CD4-positive, CD25-positive, alpha-beta regulatory T cell (primary cell): ENCODE measurements at regions not wholly inside any gene's neighbourhood (a gene's known extent, or its start where the extent isn't known, plus 50 kb on each side); places are given as distances from the start of the nearest gene placed in this dataset.
"Not testable (repeated sequence)": the region's sequence is repeated elsewhere in the genome, so short reads cannot be mapped to it uniquely, and the experiment has no call there.

Experiments
- ATAC-seq, 2 donors: fragments of 150-1000 bp; cut with Tn5 transposase; one replicate each; pipeline ENCODE4 v1.10.0; 2021; ENCODE audit warnings: low read depth in 2 of 2, moderate number of reproducible peaks in 2 of 2, moderate library complexity in 1 of 2
- DNase-seq, 3 donors: peaks; one replicate each; pipeline versions ENCODE4 v3.0.0 to v3.0.0-alpha.2; 2012 to 2022; ENCODE audit warnings: mixed read lengths in 1 of 3
- H3K27ac ChIP-seq: one replicate; pipeline ENCODE4 v1.7.0; 2013; ENCODE audit warnings: mild to moderate bottlenecking, low read length; ENCODE audit not compliant: insufficient read depth, poor library complexity, severe bottlenecking
- H3K27me3 ChIP-seq: one replicate; pipeline ENCODE4 v1.7.0; 2013; ENCODE audit warnings: low read length; ENCODE audit not compliant: control insufficient read depth, insufficient read depth
- H3K36me3 ChIP-seq: one replicate; pipeline ENCODE4 v1.7.0; 2013; ENCODE audit warnings: mild to moderate bottlenecking, low read length, moderate library complexity; ENCODE audit not compliant: control insufficient read depth, insufficient read depth
- H3K4me1 ChIP-seq: 2 replicates; pipeline ENCODE4 v1.7.0; 2013; ENCODE audit warnings: mild to moderate bottlenecking, low read length; ENCODE audit not compliant: insufficient read depth, control insufficient read depth, poor library complexity, severe bottlenecking
- H3K4me3 ChIP-seq: one replicate; pipeline ENCODE4 v1.7.0; 2013; ENCODE audit warnings: low read depth, mild to moderate bottlenecking, low read length, moderate library complexity
- H3K9me3 ChIP-seq, 2 experiments: 1 replicate in 1 of 2; 2 replicates in 1 of 2; pipeline ENCODE4 v1.7.0; 2013; ENCODE audit warnings: low read length in 2 of 2, mild to moderate bottlenecking in 1 of 2, moderate library complexity in 1 of 2; ENCODE audit not compliant: control insufficient read depth in 2 of 2
- H3K27ac Mint-ChIP-seq, 3 donors: one replicate each; pipeline ENCODE4 v1.8.0; 2020 to 2022; ENCODE audit warnings: mild to moderate bottlenecking in 3 of 3, mixed read lengths in 3 of 3, moderate library complexity in 2 of 3
- H3K27me3 Mint-ChIP-seq: one replicate; pipeline ENCODE4 v1.8.0; 2022; ENCODE audit warnings: mild to moderate bottlenecking, mixed read lengths
- H3K36me3 Mint-ChIP-seq: one replicate; pipeline ENCODE4 v1.8.0; 2020; ENCODE audit warnings: mixed read lengths
- H3K4me1 Mint-ChIP-seq, 4 donors: one replicate each; pipeline ENCODE4 v1.8.0; 2020 to 2022; ENCODE audit warnings: mixed read lengths in 4 of 4, mild to moderate bottlenecking in 1 of 4
- H3K4me3 Mint-ChIP-seq, 4 donors: one replicate each; pipeline ENCODE4 v1.8.0; 2020 to 2022; ENCODE audit warnings: mild to moderate bottlenecking in 4 of 4, mixed read lengths in 4 of 4, moderate library complexity in 3 of 4
- H3K9me3 Mint-ChIP-seq, 7 donors: one replicate each; pipeline ENCODE4 v1.8.0; 2020 to 2022; ENCODE audit warnings: mixed read lengths in 7 of 7, mild to moderate bottlenecking in 3 of 7, moderate library complexity in 2 of 7

GRCh38 chr11:71322861-71323582 is 70.6 kb upstream of the SHANK2 start:
- no peak for DNase-seq
- ATAC-seq: no peak
- Mint-ChIP-seq H3K4me1 (no peaks in the 10 kb centered on the region), H3K9me3 (peaks cover 0 to 10% (median 5%) of the 10 kb centered on the region in 7 donors), H3K4me3 (no peak overlapping the region), H3K27me3 (peaks cover 5% of the 10 kb centered on the region), H3K27ac (no peak overlapping the region), H3K36me3 (no peaks in the 10 kb centered on the region)
- Histone ChIP-seq H3K27ac (no peak overlapping the region), H3K27me3 (no peaks in the 10 kb centered on the region), H3K4me3 (no peak overlapping the region), H3K9me3 (no peaks in the 10 kb centered on the region), H3K4me1 (no peaks in the 10 kb centered on the region), H3K36me3 (no peaks in the 10 kb centered on the region)

- no peak for ATAC-seq
- Mint-ChIP-seq H3K4me3 (no peak overlapping the region), H3K27me3 (peaks cover 5% of the 10 kb centered on the region)
Observed at GRCh38 chr11:71322192-71322735, 69.9 kb upstream of the SHANK2 start.

GRCh38 chr11:71321433-71322191 is 69.2 kb upstream of the SHANK2 start:
- DNase-seq: no peak
- H3K27ac Mint-ChIP-seq: no peak overlapping the region
- peaks cover 5% of the 10 kb centered on the region for H3K27me3 Mint-ChIP-seq
- Histone ChIP-seq H3K27ac (no peak overlapping the region), H3K4me3 (no peak overlapping the region), H3K9me3 (peaks cover 3 to 6% of the 10 kb centered on the region in 2 experiments), H3K4me1 (no peaks in the 10 kb centered on the region), H3K36me3 (no peaks in the 10 kb centered on the region), H3K27me3 (no peaks in the 10 kb centered on the region)
- H3K4me1 Mint-ChIP-seq: no peaks in the 10 kb centered on the region
- H3K4me3 Mint-ChIP-seq: no peak overlapping the region
- ATAC-seq: no peak
- peaks cover 0 to 13% (median 5%) of the 10 kb centered on the region in 7 donors for H3K9me3 Mint-ChIP-seq
- H3K36me3 Mint-ChIP-seq: no peaks in the 10 kb centered on the region

More at GRCh38 chr11:71322192-71322735, 69.9 kb upstream of the SHANK2 start:
- Mint-ChIP-seq H3K36me3 (no peaks in the 10 kb centered on the region), H3K4me1 (no peaks in the 10 kb centered on the region), H3K9me3 (peaks cover 0 to 12% (median 5%) of the 10 kb centered on the region in 7 donors), H3K27ac (no peak overlapping the region)
- Histone ChIP-seq H3K36me3 (no peaks in the 10 kb centered on the region), H3K9me3 (peaks cover 0 to 3% of the 10 kb centered on the region in 2 experiments), H3K4me3 (no peak overlapping the region), H3K27me3 (no peaks in the 10 kb centered on the region), H3K27ac (no peak overlapping the region), H3K4me1 (no peaks in the 10 kb centered on the region)
- no peak for DNase-seq

- no peaks in the 10 kb centered on the region for H3K36me3 Mint-ChIP-seq
- no peak overlapping the region for H3K27ac Mint-ChIP-seq
Observed at GRCh38 chr11:71316701-71317100, 64.3 kb upstream of the SHANK2 start.

GRCh38 chr11:71312616-71313015 is 60.2 kb upstream of the SHANK2 start:
- H3K4me3 ChIP-seq, H3K9me3 ChIP-seq, H3K27me3 Mint-ChIP-seq, H3K4me1 ChIP-seq, H3K9me3 Mint-ChIP-seq, H3K27ac Mint-ChIP-seq, H3K27me3 ChIP-seq, H3K36me3 ChIP-seq, H3K4me3 Mint-ChIP-seq, H3K4me1 Mint-ChIP-seq, ATAC-seq, H3K27ac ChIP-seq, H3K36me3 Mint-ChIP-seq, DNase-seq: not testable (repeated sequence)

More at GRCh38 chr11:71316701-71317100, 64.3 kb upstream of the SHANK2 start:
- H3K27me3 Mint-ChIP-seq: peaks cover 5% of the 10 kb centered on the region
- H3K9me3 ChIP-seq: peaks cover 5 to 9% of the 10 kb centered on the region in 2 experiments
- H3K4me1 ChIP-seq: no peaks in the 10 kb centered on the region
- H3K9me3 Mint-ChIP-seq: peaks cover 0 to 13% (median 2%) of the 10 kb centered on the region in 7 donors
- no peaks in the 10 kb centered on the region for H3K36me3 ChIP-seq
- no peak overlapping the region for H3K4me3 ChIP-seq
- no peak overlapping the region for H3K4me3 Mint-ChIP-seq
- no peaks in the 10 kb centered on the region for H3K27me3 ChIP-seq
- H3K27ac ChIP-seq: no peak overlapping the region
- ATAC-seq (no peak), DNase-seq (no peak)
- no peaks in the 10 kb centered on the region for H3K4me1 Mint-ChIP-seq

- ATAC-seq (no peak), DNase-seq (no peak)
- Histone ChIP-seq H3K27ac (no peak overlapping the region), H3K4me1 (no peaks in the 10 kb centered on the region), H3K9me3 (peaks cover 4 to 5% of the 10 kb centered on the region in 2 experiments), H3K36me3 (no peaks in the 10 kb centered on the region), H3K4me3 (no peak overlapping the region), H3K27me3 (no peaks in the 10 kb centered on the region)
- Mint-ChIP-seq H3K9me3 (peaks cover 0 to 2% (median 0%) of the 10 kb centered on the region in 7 donors), H3K4me3 (no peak overlapping the region), H3K27me3 (no peaks in the 10 kb centered on the region), H3K4me1 (no peaks in the 10 kb centered on the region), H3K36me3 (no peaks in the 10 kb centered on the region), H3K27ac (no peak overlapping the region)
Observed at GRCh38 chr11:71311928-71312510, 59.6 kb upstream of the SHANK2 start.

- no peak overlapping the region for H3K4me3 Mint-ChIP-seq
- no peaks in the 10 kb centered on the region for H3K36me3 Mint-ChIP-seq
- no peaks in the 10 kb centered on the region for H3K27me3 Mint-ChIP-seq
- H3K4me1 ChIP-seq: no peaks in the 10 kb centered on the region
- peaks cover 0 to 2% (median 0%) of the 10 kb centered on the region in 7 donors for H3K9me3 Mint-ChIP-seq
- no peaks in the 10 kb centered on the region for H3K4me1 Mint-ChIP-seq
- no peak overlapping the region for H3K27ac Mint-ChIP-seq
- no peaks in the 10 kb centered on the region for H3K36me3 ChIP-seq
- H3K27ac ChIP-seq: no peak overlapping the region
- no peak overlapping the region for H3K4me3 ChIP-seq
- H3K9me3 ChIP-seq: peaks cover 0 to under 1% of the 10 kb centered on the region in 2 experiments
- H3K27me3 ChIP-seq: no peaks in the 10 kb centered on the region
- ATAC-seq (no peak), DNase-seq (no peak)
Observed at GRCh38 chr11:71311176-71311925, 59.0 kb upstream of the SHANK2 start.
